Vagina (tissue), 2 donors: ENCODE measurements at regions not wholly inside any gene's neighbourhood (a gene's known extent, or its start where the extent isn't known, plus 50 kb on each side); places are given as distances from the start of the nearest gene placed in this dataset.

Source experiments
- DNase-seq, 2 donors: peaks; one replicate each; pipeline ENCODE4 v3.0.0-alpha.2; 2017; ENCODE audit errors: extremely low spot score in 2 of 2
- H3K27ac ChIP-seq: fragments of 200-600 bp; sonication (generic); one replicate; pipeline ENCODE4 v1.5.1; 2019
- H3K27me3 ChIP-seq: fragments of 200-600 bp; sonication (generic); one replicate; pipeline ENCODE4 v1.5.1; 2019
- H3K36me3 ChIP-seq, 2 donors: fragments of 200-600 bp; sonication (generic); one replicate each; pipeline ENCODE4 v1.5.1; 2017 to 2019
- H3K4me1 ChIP-seq: fragments of 200-600 bp; sonication (generic); one replicate; pipeline ENCODE4 v1.5.1; 2019
- H3K4me3 ChIP-seq, 2 donors: fragments of 200-600 bp; sonication (generic); 1 replicate in 1 of 2; 2 replicates in 1 of 2; pipeline ENCODE4 v1.5.1; 2016 to 2019
- H3K9me3 ChIP-seq: fragments of 200-600 bp; sonication (generic); one replicate; pipeline ENCODE4 v1.5.1; 2019
- POLR2A ChIP-seq, 2 donors: fragments of 450-650 bp; IDR thresholded peaks; one replicate each; pipeline ENCODE4 v1.6.1; 2017; ENCODE audit warnings: antibody characterized with exemption in 2 of 2, mild to moderate bottlenecking in 2 of 2, moderate library complexity in 2 of 2
- POLR2AphosphoS5 ChIP-seq, 2 donors: sonication (generic); formaldehyde crosslinking; IDR thresholded peaks; one replicate each; pipeline ENCODE4 v1.9.0; 2017; ENCODE audit warnings: antibody characterized with exemption in 2 of 2, mild to moderate bottlenecking in 2 of 2, low read depth in 1 of 2; ENCODE audit not compliant: insufficient read depth in 1 of 2
- intact Hi-C: fragments of 100-400 bp; cut with DNase I; formaldehyde crosslinking; loops from one replicate; pipeline ENCODE4 v1.15.1; 2023
- TF ChIP-seq, protein P1 (sequence below), 3 experiments: fragments of 450-650 bp in 2 of 3; fragments of 200-600 bp in 1 of 3; sonication (generic) in 1 of 3; IDR thresholded peaks; one replicate each; pipeline ENCODE4 v1.5.1; 2017 to 2019; ENCODE audit warnings: antibody characterized with exemption in 3 of 3, mild to moderate bottlenecking in 2 of 3, moderate library complexity in 2 of 3

- H3K9me3 ChIP-seq = no peaks in the 10 kb centered on the region
- intact Hi-C loops = no loop called here
- no peaks in the 10 kb centered on the region for H3K36me3 ChIP-seq
Measured at GRCh38 chr13:83515268-83516015, 366.8 kb downstream of the SLITRK1 start.

DNA sequence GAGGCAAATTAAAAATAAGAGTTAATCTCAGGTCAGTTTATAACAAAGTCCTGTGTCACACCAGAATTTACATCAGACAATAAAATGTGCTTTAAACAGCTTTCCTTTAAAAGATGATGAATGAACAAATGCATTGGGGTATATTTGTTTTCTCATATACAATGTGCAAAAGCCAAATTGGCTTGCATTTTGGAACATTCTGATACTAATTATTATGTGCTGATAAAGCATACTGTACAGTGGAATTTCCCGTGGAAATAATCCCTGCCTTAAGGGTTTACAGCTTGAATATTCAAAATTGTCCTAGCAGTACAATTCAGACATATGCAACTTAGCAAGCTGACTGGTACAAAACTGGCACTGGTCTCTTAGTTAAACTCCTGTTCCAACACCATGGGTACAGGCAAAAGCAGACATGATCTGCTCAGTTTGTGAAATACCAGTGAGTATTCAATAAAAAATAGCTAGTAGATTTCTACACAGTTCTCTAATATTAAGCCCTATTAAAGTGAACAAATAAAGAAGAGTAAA is 373.4 kb downstream of the SLITRK1 start:
- no peak for DNase-seq
- Histone ChIP-seq H3K9me3 (no peaks in the 10 kb centered on the region), H3K27me3 (no peaks in the 10 kb centered on the region), H3K36me3 (no peaks in the 10 kb centered on the region), H3K4me3 (no peak overlapping the region), H3K4me1 (no peaks in the 10 kb centered on the region), H3K27ac (no peak overlapping the region)
- TF ChIP-seq POLR2A (IDR thresholded peaks at IDR 0.05) = no peak
- TF ChIP-seq, protein P1, sequence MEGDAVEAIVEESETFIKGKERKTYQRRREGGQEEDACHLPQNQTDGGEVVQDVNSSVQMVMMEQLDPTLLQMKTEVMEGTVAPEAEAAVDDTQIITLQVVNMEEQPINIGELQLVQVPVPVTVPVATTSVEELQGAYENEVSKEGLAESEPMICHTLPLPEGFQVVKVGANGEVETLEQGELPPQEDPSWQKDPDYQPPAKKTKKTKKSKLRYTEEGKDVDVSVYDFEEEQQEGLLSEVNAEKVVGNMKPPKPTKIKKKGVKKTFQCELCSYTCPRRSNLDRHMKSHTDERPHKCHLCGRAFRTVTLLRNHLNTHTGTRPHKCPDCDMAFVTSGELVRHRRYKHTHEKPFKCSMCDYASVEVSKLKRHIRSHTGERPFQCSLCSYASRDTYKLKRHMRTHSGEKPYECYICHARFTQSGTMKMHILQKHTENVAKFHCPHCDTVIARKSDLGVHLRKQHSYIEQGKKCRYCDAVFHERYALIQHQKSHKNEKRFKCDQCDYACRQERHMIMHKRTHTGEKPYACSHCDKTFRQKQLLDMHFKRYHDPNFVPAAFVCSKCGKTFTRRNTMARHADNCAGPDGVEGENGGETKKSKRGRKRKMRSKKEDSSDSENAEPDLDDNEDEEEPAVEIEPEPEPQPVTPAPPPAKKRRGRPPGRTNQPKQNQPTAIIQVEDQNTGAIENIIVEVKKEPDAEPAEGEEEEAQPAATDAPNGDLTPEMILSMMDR (IDR thresholded peaks at IDR 0.05) = no peak
- no peak for TF ChIP-seq POLR2AphosphoS5 (IDR thresholded peaks at IDR 0.05; ENCODE audit: insufficient read depth in 1 of 2, low read depth in 1 of 2)
- intact Hi-C loops = no loop called here

More at GRCh38 chr13:83515268-83516015, 366.8 kb downstream of the SLITRK1 start:
- no peak for DNase-seq
- no peaks in the 10 kb centered on the region for H3K27me3 ChIP-seq
- no peak overlapping the region for H3K4me3 ChIP-seq
- no peak for TF ChIP-seq POLR2AphosphoS5 (IDR thresholded peaks at IDR 0.05; ENCODE audit: insufficient read depth in 1 of 2, low read depth in 1 of 2)
- no peak for TF ChIP-seq POLR2A (IDR thresholded peaks at IDR 0.05)
- TF ChIP-seq, protein P1 (IDR thresholded peaks at IDR 0.05) = no peak
- H3K27ac ChIP-seq = no peak overlapping the region
- no peaks in the 10 kb centered on the region for H3K4me1 ChIP-seq

GRCh38 chr13:83503424-83503823 is 378.9 kb downstream of the SLITRK1 start:
- Histone ChIP-seq H3K27me3 (no peaks in the 10 kb centered on the region), H3K4me3 (no peak overlapping the region), H3K27ac (no peak overlapping the region), H3K4me1 (no peaks in the 10 kb centered on the region), H3K36me3 (no peaks in the 10 kb centered on the region), H3K9me3 (no peaks in the 10 kb centered on the region)
- TF ChIP-seq POLR2A (IDR thresholded peaks at IDR 0.05) = no peak
- DNase-seq = no peak
- intact Hi-C loops = no loop called here

- Histone ChIP-seq H3K27me3 (no peaks in the 10 kb centered on the region), H3K36me3 (no peaks in the 10 kb centered on the region), H3K4me3 (no peak overlapping the region), H3K4me1 (no peaks in the 10 kb centered on the region), H3K27ac (no peak overlapping the region), H3K9me3 (no peaks in the 10 kb centered on the region)
- TF ChIP-seq POLR2AphosphoS5 (IDR thresholded peaks at IDR 0.05; ENCODE audit: insufficient read depth in 1 of 2, low read depth in 1 of 2) (no peak), POLR2A (IDR thresholded peaks at IDR 0.05) (no peak)
- TF ChIP-seq, protein P1 (IDR thresholded peaks at IDR 0.05) = no peak
- intact Hi-C loops = no loop called here
- no peak for DNase-seq
Measured at GRCh38 chr13:83499286-83499685, 383.0 kb downstream of the SLITRK1 start.

- TF ChIP-seq POLR2AphosphoS5 (IDR thresholded peaks at IDR 0.05; ENCODE audit: insufficient read depth in 1 of 2, low read depth in 1 of 2) (no peak), POLR2A (IDR thresholded peaks at IDR 0.05) (no peak)
- TF ChIP-seq, protein P1 (IDR thresholded peaks at IDR 0.05) = no peak
- H3K27ac ChIP-seq = no peak overlapping the region
- H3K9me3 ChIP-seq = no peaks in the 10 kb centered on the region
- no peaks in the 10 kb centered on the region for H3K27me3 ChIP-seq
- no peaks in the 10 kb centered on the region for H3K4me1 ChIP-seq
- DNase-seq = no peak
- intact Hi-C loops = no loop called here
- H3K4me3 ChIP-seq = no peak overlapping the region
- H3K36me3 ChIP-seq = no peaks in the 10 kb centered on the region
Measured at GRCh38 chr13:83498481-83499190, 383.6 kb downstream of the SLITRK1 start.
